GM19452 (cell line): ENCODE measurements at regions not wholly inside any gene's neighbourhood (a gene's known extent, or its start where the extent isn't known, plus 50 kb on each side); places are given as distances from the start of the nearest gene placed in this dataset.
"Not testable (repeated sequence)": the region's sequence is repeated elsewhere in the genome, so short reads cannot be mapped to it uniquely, and the experiment has no call there.

Experiments
- ATAC-seq: cut with Tn5 transposase; IDR thresholded peaks from one replicate; pipeline ENCODE4 v1.9.1; 2021; ENCODE audit not compliant: unreplicated experiment

DNA sequence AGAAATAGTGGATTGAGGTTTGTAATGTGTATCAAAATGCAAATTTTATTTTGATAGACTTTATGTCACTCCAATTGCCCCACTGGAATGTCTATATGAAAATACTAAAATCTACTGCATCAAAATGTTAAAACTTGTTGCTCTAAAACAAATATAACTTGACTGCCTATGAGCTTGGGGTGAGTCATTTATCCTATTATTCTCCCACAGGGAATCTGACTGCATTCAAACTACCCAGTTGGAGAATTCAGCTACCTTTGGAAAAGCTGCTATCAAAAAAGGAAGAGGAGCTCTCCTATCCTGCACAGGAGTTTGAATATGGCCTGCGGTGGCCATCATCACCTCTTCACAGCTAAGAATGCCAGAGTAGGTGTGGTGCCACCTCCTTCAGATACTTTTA, 173.1 kb downstream of the KLHL28 start:
- no peak for ATAC-seq

GRCh38 chr14:44785096-44785495, 176.7 kb downstream of the KLHL28 start:
- no peak for ATAC-seq

DNA sequence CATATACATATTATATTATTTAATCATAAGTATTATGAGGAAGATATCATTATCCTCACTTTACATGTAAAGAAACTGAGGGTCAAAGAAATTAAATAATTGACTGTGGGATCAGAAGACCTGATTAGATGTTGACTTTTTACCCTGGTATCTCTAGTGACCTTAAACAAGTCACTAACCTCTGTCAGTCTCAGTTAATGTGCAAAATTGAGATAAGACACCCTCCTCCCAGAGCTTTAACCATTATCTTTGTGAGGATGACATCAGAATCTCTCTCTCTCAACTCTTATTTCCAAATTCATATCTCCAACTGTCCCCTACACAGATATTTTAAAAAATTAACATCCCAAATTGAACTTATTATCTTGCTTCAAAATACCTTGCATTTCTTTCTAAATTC, 177.8 kb downstream of the KLHL28 start:
- no peak for ATAC-seq

DNA sequence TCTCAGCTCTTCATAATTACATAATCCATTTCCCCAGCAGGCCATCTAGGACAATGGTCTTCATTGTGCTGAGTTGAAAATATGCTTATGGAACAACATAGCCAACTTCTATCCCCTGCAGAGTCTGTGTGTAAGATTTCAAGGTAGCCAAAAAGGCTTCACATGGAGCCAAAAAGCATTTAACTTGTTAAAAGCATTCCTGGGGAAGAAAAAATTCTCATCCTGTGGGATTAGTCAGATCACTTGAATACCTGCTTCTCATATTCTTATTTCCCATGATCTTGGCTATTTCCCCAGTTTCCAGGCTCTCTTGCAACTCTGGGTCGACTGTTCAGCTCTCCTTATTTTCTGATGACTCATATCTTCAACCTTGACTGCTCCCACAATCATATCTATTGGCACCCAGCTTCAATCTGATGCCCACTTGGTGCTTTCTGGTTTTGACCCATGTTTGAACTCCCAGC, 178.9 kb downstream of the KLHL28 start:
- no peak for ATAC-seq

GRCh38 chr14:44780989-44781388, 180.8 kb downstream of the KLHL28 start:
- no peak for ATAC-seq

GRCh38 chr14:44778604-44779003, 183.1 kb downstream of the KLHL28 start:
- peak; percentile 58 for ATAC-seq

- no peak for ATAC-seq
Observed at GRCh38 chr14:44777584-44777983, 184.2 kb downstream of the KLHL28 start.

DNA sequence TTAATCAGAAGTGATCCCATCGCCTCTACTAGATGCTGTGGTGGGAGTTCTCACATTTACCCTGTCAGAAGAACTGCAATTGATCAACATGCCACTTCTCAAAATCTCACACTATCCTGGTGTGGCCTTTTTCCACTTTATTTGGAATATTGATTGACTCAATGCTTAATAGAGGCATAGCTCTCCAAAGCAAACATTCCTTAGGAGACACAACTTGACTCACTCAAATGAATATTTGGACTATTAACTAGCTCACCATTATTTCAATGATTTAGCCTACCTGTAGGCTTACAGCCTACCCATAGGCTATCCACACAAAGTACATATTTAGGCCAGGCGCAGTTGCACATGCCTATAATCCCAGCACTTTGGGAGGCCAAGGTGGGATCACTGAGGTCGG, 186.5 kb downstream of the KLHL28 start:
- no peak for ATAC-seq

GRCh38 chr14:44774396-44774795, 187.4 kb downstream of the KLHL28 start:
- no peak for ATAC-seq

DNA sequence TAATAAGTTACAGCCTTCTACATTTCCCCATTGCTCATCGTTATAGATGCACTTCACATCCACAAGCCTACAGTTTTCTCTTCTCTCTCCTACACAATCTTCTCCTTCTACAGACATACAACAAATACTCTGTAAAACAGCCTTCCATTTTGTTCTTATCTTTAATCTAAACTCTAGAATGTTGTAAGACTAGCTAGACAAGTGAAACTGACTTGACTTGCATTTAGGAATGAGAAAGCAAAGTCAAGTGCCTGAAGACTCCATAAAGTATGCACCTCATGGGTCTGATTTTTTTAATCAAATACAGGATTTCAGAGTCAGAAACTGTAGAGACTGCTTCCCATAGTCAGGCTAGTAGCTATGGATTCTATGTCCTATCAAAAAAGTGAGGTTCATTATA, 190.3 kb downstream of the KLHL28 start:
- ATAC-seq, result no peak

DNA sequence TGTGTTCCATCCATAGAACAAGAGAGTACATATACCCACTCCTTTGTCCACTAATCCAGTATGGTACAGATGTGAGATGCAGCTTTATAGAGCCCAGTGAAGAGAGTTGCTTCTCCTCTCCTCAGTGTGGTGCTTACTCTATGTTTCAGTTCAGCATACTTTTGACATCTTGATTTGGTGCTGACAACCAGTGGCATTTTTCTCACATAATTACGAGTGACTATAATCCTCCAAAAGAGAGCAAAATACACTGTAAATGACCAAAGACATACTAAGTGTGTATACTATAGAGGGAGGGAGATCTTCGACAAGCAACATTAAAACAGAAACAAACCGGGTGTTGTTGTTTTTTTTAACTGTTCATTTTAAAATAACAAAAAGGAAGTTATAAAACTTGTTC, 191.5 kb downstream of the KLHL28 start:
- no peak for ATAC-seq

- no peak for ATAC-seq
Observed at GRCh38 chr14:44768935-44769334, 192.8 kb downstream of the KLHL28 start.

- ATAC-seq, result no peak
Observed at GRCh38 chr14:44767646-44768173, 194.0 kb downstream of the KLHL28 start.

GRCh38 chr14:44766285-44766684, 195.5 kb downstream of the KLHL28 start:
- no peak for ATAC-seq

DNA sequence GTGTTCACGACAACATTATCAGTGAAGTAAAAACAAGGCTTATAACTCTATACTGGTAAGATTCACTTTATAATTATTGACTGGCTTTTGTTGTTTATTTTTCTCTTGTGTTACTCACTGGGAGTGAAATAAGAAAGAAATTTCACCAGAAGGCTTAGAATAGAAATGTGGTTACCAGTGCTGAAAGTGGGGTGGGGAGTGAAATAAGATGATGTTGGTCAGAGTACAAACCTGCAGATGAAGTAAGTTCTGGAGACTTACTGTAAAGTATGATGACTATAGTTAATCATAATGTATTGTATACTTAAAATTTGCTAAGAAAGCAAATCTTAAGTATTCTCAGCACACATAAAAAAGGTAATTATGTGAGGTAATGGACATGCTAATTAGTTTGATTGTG, 198.4 kb downstream of the KLHL28 start:
- no peak for ATAC-seq

- no peak for ATAC-seq
Observed at GRCh38 chr14:44759277-44759676, 202.5 kb downstream of the KLHL28 start.

DNA sequence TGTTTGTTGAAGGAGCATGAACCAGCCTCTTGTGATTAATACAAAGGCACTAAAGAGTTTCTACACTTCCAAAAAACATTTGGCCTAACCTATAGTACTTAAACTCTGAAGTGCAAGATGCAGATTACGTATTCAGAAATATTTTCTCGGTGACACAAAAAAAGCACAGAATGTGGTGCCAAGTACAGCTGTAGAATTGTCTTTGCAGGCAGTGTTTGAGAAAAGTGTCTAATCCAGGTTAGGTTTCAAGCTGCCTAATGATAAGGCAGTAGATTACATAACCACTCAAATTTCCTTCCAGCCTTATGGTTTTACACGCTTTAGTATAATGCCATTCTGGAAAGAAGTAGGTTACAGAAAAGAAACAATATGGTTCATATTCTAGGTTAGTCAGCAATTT, 205.2 kb downstream of the KLHL28 start:
- no peak for ATAC-seq

- no peak for ATAC-seq
Observed at GRCh38 chr14:44745371-44745770, 216.4 kb downstream of the KLHL28 start.

DNA sequence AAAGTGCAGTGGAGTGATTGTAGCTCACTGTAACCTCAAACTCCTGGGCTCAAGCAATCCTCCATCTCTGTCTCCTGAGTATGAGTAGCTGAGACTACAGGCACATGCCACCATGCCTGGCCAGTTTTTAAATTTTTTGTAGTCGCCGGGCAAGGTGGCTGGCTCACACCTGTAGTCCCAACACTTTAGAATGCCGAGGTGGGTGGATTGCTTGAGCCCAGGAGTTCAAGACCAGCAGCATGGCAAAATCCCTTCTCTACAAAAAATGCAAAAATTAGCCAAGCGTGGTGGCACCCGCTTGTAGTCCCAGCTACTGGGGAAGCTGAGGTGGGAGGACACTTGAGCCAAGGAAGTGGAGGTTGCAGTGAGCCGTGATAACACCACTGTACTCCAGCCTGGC, 219.5 kb downstream of the KLHL28 start:
- ATAC-seq, result no peak

GRCh38 chr14:44741431-44741830, 220.3 kb downstream of the KLHL28 start:
- no peak for ATAC-seq

- ATAC-seq, result no peak
Observed at GRCh38 chr14:44736326-44736725, 225.4 kb downstream of the KLHL28 start.

GRCh38 chr14:44732144-44732543, 225.1 kb upstream of the FSCB start:
- ATAC-seq, result no peak

DNA sequence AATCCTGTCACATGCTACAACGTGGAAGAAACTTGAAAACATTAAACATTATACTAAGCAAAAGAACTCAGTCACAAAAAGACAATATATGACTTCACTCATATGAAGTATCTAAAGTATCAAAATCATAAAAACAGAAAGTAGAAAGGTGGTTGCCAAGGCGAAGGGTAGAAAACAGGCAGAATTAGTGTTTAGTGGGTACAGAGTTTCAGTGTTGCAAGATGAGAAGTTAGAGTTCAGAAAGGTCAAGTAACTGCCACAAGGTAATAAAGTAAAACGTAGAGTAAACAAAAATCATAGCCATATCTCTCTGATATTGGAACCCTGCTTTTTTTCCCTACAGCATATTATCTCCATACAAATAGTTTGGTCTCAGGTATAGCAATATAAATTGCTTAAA, 223.8 kb upstream of the FSCB start:
- ATAC-seq, result no peak

- ATAC-seq, result not testable (repeated sequence)
Observed at GRCh38 chr14:44721395-44721794, 214.3 kb upstream of the FSCB start.
